Fibroblast of villous mesenchyme (primary cell): ENCODE measurements at regions not wholly inside any gene's neighbourhood (a gene's known extent, or its start where the extent isn't known, plus 50 kb on each side); places are given as distances from the start of the nearest gene placed in this dataset.
"Not testable (repeated sequence)": the region's sequence is repeated elsewhere in the genome, so short reads cannot be mapped to it uniquely, and the experiment has no call there.

Experiments used
- DNase-seq: peaks from one replicate; pipeline ENCODE4 v3.0.0-alpha.2; 2010; ENCODE audit warnings: low read depth
- H3K4me3 ChIP-seq: 2 replicates; pipeline ENCODE4 v1.5.1; 2011; ENCODE audit warnings: low read depth, mild to moderate bottlenecking, low read length
- TF ChIP-seq, protein P1 (sequence below): IDR thresholded peaks from 2 replicates; pipeline ENCODE4 v1.5.1; 2012; ENCODE audit warnings: low read depth, mild to moderate bottlenecking, low read length; ENCODE audit not compliant: insufficient read depth

DNA sequence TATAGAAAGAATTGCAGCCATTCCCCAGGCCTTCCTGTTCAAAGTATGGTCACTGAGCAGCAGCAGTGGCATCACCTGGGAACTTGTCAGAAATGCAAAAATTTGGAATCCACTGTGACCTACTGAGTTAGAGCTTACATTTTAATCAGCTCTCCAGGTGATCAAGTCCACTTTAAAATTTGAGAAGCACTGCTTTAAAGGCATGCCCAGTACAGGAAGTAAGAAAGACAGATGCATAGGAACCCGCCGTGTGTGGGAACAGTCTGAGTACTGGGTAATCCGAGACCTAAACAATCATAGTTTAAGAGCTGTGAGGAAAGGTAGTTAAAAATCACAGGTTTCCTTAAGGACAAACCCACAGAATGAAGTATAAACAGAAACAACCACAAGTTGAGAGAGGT is 462.4 kb downstream of the RAB38 start:
- DNase-seq: no peak
- TF ChIP-seq, protein P1, sequence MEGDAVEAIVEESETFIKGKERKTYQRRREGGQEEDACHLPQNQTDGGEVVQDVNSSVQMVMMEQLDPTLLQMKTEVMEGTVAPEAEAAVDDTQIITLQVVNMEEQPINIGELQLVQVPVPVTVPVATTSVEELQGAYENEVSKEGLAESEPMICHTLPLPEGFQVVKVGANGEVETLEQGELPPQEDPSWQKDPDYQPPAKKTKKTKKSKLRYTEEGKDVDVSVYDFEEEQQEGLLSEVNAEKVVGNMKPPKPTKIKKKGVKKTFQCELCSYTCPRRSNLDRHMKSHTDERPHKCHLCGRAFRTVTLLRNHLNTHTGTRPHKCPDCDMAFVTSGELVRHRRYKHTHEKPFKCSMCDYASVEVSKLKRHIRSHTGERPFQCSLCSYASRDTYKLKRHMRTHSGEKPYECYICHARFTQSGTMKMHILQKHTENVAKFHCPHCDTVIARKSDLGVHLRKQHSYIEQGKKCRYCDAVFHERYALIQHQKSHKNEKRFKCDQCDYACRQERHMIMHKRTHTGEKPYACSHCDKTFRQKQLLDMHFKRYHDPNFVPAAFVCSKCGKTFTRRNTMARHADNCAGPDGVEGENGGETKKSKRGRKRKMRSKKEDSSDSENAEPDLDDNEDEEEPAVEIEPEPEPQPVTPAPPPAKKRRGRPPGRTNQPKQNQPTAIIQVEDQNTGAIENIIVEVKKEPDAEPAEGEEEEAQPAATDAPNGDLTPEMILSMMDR: no peak
- no peak overlapping the region for H3K4me3 ChIP-seq

DNA sequence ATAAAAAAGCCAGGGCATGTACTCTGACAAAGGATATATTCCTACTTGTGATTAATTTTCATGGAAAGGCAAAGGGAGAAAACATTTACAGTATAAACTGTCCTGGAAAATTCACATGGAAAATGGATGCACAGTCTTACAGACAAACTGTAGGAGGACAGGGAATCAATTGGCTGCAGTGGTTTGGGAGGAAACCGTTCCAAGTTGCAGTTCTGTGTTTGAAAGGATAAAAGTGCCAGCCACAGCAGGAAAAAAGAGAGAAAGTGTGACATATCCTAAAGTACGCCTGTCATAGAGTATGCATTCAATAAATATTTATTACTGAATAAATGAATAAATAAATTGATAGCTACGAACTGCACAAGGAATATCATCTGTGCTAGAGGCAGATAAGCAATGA is 462.9 kb downstream of the RAB38 start:
- DNase-seq: no peak
- TF ChIP-seq, protein P1: no peak
- no peak overlapping the region for H3K4me3 ChIP-seq

DNA sequence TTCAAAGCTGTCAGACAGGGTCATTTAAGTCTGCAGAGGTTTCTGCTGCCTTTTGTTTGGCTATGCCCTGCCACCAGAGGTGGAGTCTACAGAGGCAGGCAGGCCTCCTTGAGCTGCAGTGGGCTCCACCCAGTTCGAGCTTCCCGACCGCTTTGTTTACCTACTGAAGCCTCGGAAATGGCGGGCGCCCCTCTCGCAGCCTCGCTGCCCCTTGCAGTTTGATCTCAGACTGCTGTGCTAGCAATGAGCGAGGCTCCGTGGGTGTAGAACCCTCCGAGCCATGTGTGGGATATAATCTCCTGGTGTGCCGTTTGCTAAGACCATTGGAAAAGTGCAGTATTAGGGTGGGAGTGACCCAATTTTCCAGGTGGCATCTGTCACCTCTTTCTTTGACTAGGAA is 471.7 kb downstream of the RAB38 start:
- not testable (repeated sequence) for DNase-seq, H3K4me3 ChIP-seq

DNA sequence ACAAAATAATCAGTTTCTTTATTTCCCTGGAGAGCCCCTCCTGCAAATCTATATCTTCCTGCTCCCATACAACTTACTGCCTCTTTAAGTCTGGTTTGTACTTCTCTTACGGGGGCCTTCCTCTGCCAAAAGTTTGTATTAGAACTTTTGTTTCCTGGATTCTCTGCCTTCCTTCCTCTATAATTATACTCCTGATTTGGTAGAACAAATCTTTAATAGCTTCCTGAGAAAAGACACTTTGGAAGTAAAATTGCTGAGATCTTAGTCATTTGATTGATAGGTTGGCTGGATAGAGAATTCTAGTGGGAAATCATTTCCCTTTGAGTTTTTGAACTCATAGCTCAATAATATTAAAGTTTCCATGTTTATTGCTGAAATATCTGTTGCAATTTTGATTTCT is 499.2 kb downstream of the RAB38 start:
- DNase-seq: no peak
- TF ChIP-seq, protein P1: no peak
- no peak overlapping the region for H3K4me3 ChIP-seq

DNA sequence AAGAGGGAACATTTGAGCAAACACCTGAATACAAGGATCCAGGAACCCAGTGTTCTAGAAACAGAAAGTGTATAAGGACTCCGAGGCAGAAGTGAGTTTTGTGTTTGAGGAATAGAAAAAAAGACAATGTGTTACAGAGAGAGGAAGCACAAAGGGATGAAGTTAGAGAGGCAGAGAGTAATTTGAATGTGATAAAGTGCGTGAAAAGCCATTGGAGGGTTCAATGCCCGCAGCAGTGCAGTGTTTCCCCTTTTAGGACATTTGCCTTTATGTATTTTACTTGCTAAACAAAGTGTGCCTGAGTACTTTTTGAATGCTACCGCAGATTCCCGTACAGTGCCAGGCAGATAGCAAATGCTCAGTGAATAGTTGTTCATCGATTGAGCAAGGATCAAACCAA is 508.5 kb downstream of the RAB38 start:
- no peak overlapping the region for H3K4me3 ChIP-seq
- DNase-seq: no peak
- TF ChIP-seq, protein P1: no peak

DNA sequence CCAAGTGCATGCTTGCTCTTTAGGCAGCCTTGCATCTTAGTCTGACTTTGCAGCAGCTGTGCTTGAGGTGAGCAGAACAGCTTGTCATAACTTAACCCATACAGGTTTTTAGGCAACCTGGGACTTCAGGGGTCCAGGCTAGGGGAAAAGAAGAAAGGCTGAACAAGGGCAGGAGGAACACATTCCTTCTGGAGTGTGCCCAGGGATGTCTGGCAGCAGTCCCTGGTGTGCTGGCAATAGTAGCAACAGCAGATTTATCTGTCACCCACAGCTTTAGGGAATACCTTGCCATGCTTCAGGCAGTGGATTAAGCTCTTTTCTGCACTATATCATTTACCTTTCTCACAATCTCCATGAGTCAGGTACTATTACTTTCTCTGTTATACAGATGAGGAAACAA is 513.0 kb downstream of the RAB38 start:
- no peak overlapping the region for H3K4me3 ChIP-seq
- no peak for DNase-seq
- TF ChIP-seq, protein P1: no peak

DNA sequence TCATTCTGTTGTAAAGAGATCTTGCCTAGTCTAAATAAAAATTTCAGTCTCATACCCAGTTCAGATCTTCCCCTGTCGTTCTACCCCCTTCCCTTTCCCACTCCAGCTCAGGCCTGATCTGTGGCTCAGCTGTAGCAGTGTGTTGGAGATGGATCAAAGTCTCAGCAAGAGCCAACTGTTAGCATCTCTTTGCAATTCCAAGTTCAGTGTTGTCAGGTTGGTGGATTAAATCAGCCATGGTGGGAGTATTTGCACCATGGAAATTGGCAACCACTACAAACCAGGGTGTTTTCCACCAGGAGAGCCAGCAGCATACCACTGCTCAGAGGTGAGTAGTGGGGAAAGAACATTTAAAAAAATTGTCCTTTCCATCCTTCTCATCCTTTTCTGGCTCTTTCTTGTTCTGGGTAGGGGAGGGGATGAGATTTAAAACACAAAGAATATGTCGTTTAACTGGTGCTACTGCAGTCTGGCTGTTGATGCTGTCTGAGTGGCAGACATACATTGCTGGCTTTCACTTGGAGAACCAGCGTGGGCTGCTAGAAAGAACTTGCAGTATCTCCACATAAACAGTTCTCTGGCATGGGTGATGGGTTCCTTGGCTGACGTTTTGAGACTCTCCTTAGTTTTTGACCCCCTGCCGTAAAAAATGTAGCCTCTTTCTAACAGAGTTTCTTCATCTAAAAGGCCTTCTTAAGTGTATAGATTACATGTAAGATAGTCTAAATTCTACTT is 514.1 kb downstream of the RAB38 start:
- TF ChIP-seq, protein P1: no peak
- H3K4me3 ChIP-seq: no peak overlapping the region
- DNase-seq: no peak
